ENCODE measurements at regions not wholly inside any gene's neighbourhood (a gene's known extent, or its start where the extent isn't known, plus 50 kb on each side); places are given as distances from the start of the nearest gene placed in this dataset.

DNA sequence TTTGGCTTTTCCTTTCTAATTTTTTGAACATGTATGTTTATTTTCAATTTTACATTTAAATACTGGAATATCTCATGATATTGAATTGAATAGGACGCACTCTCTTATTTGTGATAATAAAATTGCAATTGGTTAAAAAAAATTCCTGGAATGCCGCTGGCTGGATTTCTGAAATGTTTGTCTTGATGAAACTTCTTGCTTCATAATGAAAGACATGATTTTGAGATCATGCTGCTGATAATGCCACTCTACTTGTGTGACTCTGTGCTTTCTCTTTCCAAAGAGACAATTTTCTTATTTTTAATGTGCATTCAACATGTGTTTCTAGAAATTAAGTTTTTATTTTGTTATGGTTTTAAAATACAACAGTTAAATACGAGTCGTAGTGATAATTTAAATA lies 465.7 kb upstream of the FAR2 start:
- Histone ChIP-seq H3F3A (ENCODE audit: insufficient read depth, low read length, poor library complexity, severe bottlenecking) (no peaks in the 10 kb centered on the region), H2AFZ (ENCODE audit: low read depth, low read length) (no peak overlapping the region), H4K20me1 (ENCODE audit: insufficient read depth) (no peaks in the 10 kb centered on the region), H3K27ac (ENCODE audit: low read length) (no peak overlapping the region), H3K9ac (ENCODE audit: low read length) (no peak overlapping the region), H3K9me3 (ENCODE audit: low read length) (no peaks in the 10 kb centered on the region), H3K36me3 (ENCODE audit: insufficient read depth, low read length) (no peaks in the 10 kb centered on the region), H3K27me3 (ENCODE audit: insufficient read depth, low read depth, low read length) (no peaks in the 10 kb centered on the region), H3K79me2 (replicated peaks; ENCODE audit: insufficient read depth, low read length) (no peaks in the 10 kb centered on the region), H3K4me3 (ENCODE audit: low read length) (no peak overlapping the region), H3K4me2 (ENCODE audit: low read length) (no peak overlapping the region), H3K9me2 (ENCODE audit: insufficient read depth, low read length) (no peaks in the 10 kb centered on the region)
- TF ChIP-seq MXI1 (conservative IDR thresholded peaks at IDR 0.05; ENCODE audit: poor library complexity, severe bottlenecking) (no peak), RAD21 (conservative IDR thresholded peaks at IDR 0.05) (no peak), REST (IDR thresholded peaks at IDR 0.05; ENCODE audit: borderline replicate concordance) (no peak), EP300 (conservative IDR thresholded peaks at IDR 0.05; ENCODE audit: poor library complexity, severe bottlenecking) (no peak), SMC3 (conservative IDR thresholded peaks at IDR 0.05; ENCODE audit: poor library complexity) (no peak), POLR2AphosphoS5 (IDR thresholded peaks at IDR 0.05) (no peak), TAF1 (IDR thresholded peaks at IDR 0.05; ENCODE audit: low read depth) (no peak), EZH2 (IDR thresholded peaks at IDR 0.05; ENCODE audit: borderline replicate concordance, insufficient read depth, low read length, poor library complexity, severe bottlenecking) (no peak)
- TF ChIP-seq, protein P1, sequence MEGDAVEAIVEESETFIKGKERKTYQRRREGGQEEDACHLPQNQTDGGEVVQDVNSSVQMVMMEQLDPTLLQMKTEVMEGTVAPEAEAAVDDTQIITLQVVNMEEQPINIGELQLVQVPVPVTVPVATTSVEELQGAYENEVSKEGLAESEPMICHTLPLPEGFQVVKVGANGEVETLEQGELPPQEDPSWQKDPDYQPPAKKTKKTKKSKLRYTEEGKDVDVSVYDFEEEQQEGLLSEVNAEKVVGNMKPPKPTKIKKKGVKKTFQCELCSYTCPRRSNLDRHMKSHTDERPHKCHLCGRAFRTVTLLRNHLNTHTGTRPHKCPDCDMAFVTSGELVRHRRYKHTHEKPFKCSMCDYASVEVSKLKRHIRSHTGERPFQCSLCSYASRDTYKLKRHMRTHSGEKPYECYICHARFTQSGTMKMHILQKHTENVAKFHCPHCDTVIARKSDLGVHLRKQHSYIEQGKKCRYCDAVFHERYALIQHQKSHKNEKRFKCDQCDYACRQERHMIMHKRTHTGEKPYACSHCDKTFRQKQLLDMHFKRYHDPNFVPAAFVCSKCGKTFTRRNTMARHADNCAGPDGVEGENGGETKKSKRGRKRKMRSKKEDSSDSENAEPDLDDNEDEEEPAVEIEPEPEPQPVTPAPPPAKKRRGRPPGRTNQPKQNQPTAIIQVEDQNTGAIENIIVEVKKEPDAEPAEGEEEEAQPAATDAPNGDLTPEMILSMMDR (IDR thresholded peaks at IDR 0.05; ENCODE audit: poor library complexity, severe bottlenecking): no peak

DNA sequence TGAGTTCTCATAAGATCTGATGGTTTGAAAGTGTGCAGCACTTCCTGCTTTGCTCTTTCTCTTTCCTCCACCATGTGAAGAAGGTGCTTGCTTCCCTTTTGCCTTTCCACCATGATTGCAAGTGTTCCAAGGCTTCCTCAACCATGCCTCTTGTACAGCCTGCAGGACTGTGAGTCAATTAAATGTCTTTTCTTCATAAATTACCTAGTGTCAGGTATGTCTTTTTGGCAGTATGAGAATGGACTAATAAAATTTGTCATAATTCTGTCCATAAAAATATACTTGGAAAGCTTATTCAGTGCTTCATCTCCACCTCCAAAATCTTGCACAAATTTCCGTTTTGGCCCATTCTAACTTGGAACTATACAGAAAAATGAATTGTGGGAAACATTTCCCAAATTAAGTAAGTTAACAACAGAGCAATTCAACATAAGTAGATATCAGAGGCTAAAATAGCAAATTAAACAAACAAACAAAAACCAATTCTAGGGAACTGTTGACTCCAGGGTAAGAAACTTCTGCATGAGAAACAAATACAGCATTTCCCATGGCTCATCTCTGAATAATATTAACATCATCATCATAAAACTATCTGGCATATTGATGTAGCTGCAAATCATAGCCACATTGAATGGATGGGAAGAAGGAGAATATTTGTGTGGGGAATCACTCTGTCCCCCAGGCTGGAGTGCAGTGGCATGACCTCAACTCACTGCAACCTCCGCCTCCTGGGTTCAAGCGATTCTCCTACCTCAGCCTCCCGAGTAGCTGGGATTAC lies 459.5 kb upstream of the FAR2 start:
- H3K27me3 ChIP-seq (ENCODE audit: insufficient read depth, low read depth, low read length): no peaks in the 10 kb centered on the region
- no peaks in the 10 kb centered on the region for H3K79me2 ChIP-seq (replicated peaks; ENCODE audit: insufficient read depth, low read length)
- no peaks in the 10 kb centered on the region for H3K36me3 ChIP-seq (ENCODE audit: insufficient read depth, low read length)
- no peak overlapping the region for H3K9ac ChIP-seq (ENCODE audit: low read length)
- TF ChIP-seq EP300 (conservative IDR thresholded peaks at IDR 0.05; ENCODE audit: poor library complexity, severe bottlenecking): no peak
- TF ChIP-seq REST (IDR thresholded peaks at IDR 0.05; ENCODE audit: borderline replicate concordance): no peak
- no peak for TF ChIP-seq TAF1 (IDR thresholded peaks at IDR 0.05; ENCODE audit: low read depth)
- TF ChIP-seq POLR2AphosphoS5 (IDR thresholded peaks at IDR 0.05): no peak
- TF ChIP-seq, protein P1 (IDR thresholded peaks at IDR 0.05; ENCODE audit: poor library complexity, severe bottlenecking): no peak
- TF ChIP-seq RAD21 (conservative IDR thresholded peaks at IDR 0.05): no peak
- no peak for TF ChIP-seq EZH2 (IDR thresholded peaks at IDR 0.05; ENCODE audit: borderline replicate concordance, insufficient read depth, low read length, poor library complexity, severe bottlenecking)
- no peak for TF ChIP-seq SMC3 (conservative IDR thresholded peaks at IDR 0.05; ENCODE audit: poor library complexity)
- TF ChIP-seq MXI1 (conservative IDR thresholded peaks at IDR 0.05; ENCODE audit: poor library complexity, severe bottlenecking): no peak
- no peak overlapping the region for H3K4me2 ChIP-seq (ENCODE audit: low read length)
- no peaks in the 10 kb centered on the region for H4K20me1 ChIP-seq (ENCODE audit: insufficient read depth)
- H3K9me2 ChIP-seq (ENCODE audit: insufficient read depth, low read length): no peaks in the 10 kb centered on the region
- H2AFZ ChIP-seq (ENCODE audit: low read depth, low read length): no peak overlapping the region
- no peak overlapping the region for H3K4me3 ChIP-seq (ENCODE audit: low read length)
- no peaks in the 10 kb centered on the region for H3K9me3 ChIP-seq (ENCODE audit: low read length)
- H3F3A ChIP-seq (ENCODE audit: insufficient read depth, low read length, poor library complexity, severe bottlenecking): no peaks in the 10 kb centered on the region
- no peak overlapping the region for H3K27ac ChIP-seq (ENCODE audit: low read length)
